ENCODE measurements at regions not wholly inside any gene's neighbourhood (a gene's known extent, or its start where the extent isn't known, plus 50 kb on each side); places are given as distances from the start of the nearest gene placed in this dataset.

GRCh38 chr5:60386436-60387050 is 313.4 kb downstream of the DEPDC1B start:
- H3K36me3 ChIP-seq = no peaks in the 10 kb centered on the region
- H3K9me3 ChIP-seq = no peaks in the 10 kb centered on the region
- no peak for DNase-seq (ENCODE audit: low spot score in 2 of 2)
- no peaks in the 10 kb centered on the region for H3K27me3 ChIP-seq
- no peak overlapping the region for H3K27ac ChIP-seq
- TF ChIP-seq POLR2AphosphoS5 (IDR thresholded peaks at IDR 0.05) = no peak
- TF ChIP-seq EP300 (IDR thresholded peaks at IDR 0.05) = no peak
- no peak for TF ChIP-seq POLR2A (IDR thresholded peaks at IDR 0.05)
- no peak for TF ChIP-seq CTCF (IDR thresholded peaks at IDR 0.05)
- H3K4me1 ChIP-seq = no peaks in the 10 kb centered on the region
- 52% methylated on average over 5 of the region's 5 CpGs for WGBS
- no peak overlapping the region for H3K4me3 ChIP-seq

- no peaks in the 10 kb centered on the region for H3K27me3 ChIP-seq
- no peak for DNase-seq (ENCODE audit: low spot score in 2 of 2)
- TF ChIP-seq POLR2A (IDR thresholded peaks at IDR 0.05) (no peak), CTCF (IDR thresholded peaks at IDR 0.05) (no peak), EP300 (IDR thresholded peaks at IDR 0.05) (no peak), POLR2AphosphoS5 (IDR thresholded peaks at IDR 0.05) (no peak)
- no peaks in the 10 kb centered on the region for H3K9me3 ChIP-seq
- 49% methylated on average over 3 of the region's 3 CpGs for WGBS
- H3K4me3 ChIP-seq = no peak overlapping the region
- H3K4me1 ChIP-seq = no peaks in the 10 kb centered on the region
- H3K36me3 ChIP-seq = no peaks in the 10 kb centered on the region
- no peak overlapping the region for H3K27ac ChIP-seq
These were observed 317.2 kb downstream of the DEPDC1B start for GRCh38 chr5:60382716-60383115.

- Histone ChIP-seq H3K9me3 (no peaks in the 10 kb centered on the region), H3K4me1 (no peaks in the 10 kb centered on the region), H3K27ac (no peak overlapping the region), H3K36me3 (no peaks in the 10 kb centered on the region), H3K4me3 (no peak overlapping the region), H3K27me3 (no peaks in the 10 kb centered on the region)
- TF ChIP-seq POLR2A (IDR thresholded peaks at IDR 0.05) (no peak), POLR2AphosphoS5 (IDR thresholded peaks at IDR 0.05) (no peak), CTCF (IDR thresholded peaks at IDR 0.05) (no peak), EP300 (IDR thresholded peaks at IDR 0.05) (no peak)
- no peak for DNase-seq (ENCODE audit: low spot score in 2 of 2)
- 95% methylated on average over 4 of the region's 4 CpGs for WGBS
These were observed 320.1 kb downstream of the DEPDC1B start for GRCh38 chr5:60379907-60380306.

- H3K27ac ChIP-seq = no peak overlapping the region
- H3K27me3 ChIP-seq = no peaks in the 10 kb centered on the region
- 90% methylated on average over 1 of the region's 1 CpG for WGBS
- no peaks in the 10 kb centered on the region for H3K36me3 ChIP-seq
- DNase-seq (ENCODE audit: low spot score in 2 of 2) = no peak
- TF ChIP-seq CTCF (IDR thresholded peaks at IDR 0.05) = no peak
- no peak for TF ChIP-seq POLR2AphosphoS5 (IDR thresholded peaks at IDR 0.05)
- no peak for TF ChIP-seq EP300 (IDR thresholded peaks at IDR 0.05)
- TF ChIP-seq POLR2A (IDR thresholded peaks at IDR 0.05) = no peak
- H3K4me1 ChIP-seq = no peaks in the 10 kb centered on the region
- no peaks in the 10 kb centered on the region for H3K9me3 ChIP-seq
- H3K4me3 ChIP-seq = no peak overlapping the region
These were observed 322.1 kb downstream of the DEPDC1B start for GRCh38 chr5:60377826-60378225.

- Histone ChIP-seq H3K27me3 (no peaks in the 10 kb centered on the region), H3K36me3 (no peaks in the 10 kb centered on the region), H3K27ac (no peak overlapping the region), H3K4me1 (no peaks in the 10 kb centered on the region), H3K4me3 (no peak overlapping the region), H3K9me3 (no peaks in the 10 kb centered on the region)
- TF ChIP-seq POLR2A (IDR thresholded peaks at IDR 0.05) (no peak), CTCF (IDR thresholded peaks at IDR 0.05) (no peak), EP300 (IDR thresholded peaks at IDR 0.05) (no peak), POLR2AphosphoS5 (IDR thresholded peaks at IDR 0.05) (no peak)
- DNase-seq (ENCODE audit: low spot score in 2 of 2) = no peak
- 94% methylated on average over 4 of the region's 4 CpGs for WGBS
These were observed 323.1 kb downstream of the DEPDC1B start for GRCh38 chr5:60376860-60377259.

All from suprapubic skin (tissue), 4 donors.